ENCODE measurements at regions not wholly inside any gene's neighbourhood (a gene's known extent, or its start where the extent isn't known, plus 50 kb on each side); places are given as distances from the start of the nearest gene placed in this dataset.

DNA sequence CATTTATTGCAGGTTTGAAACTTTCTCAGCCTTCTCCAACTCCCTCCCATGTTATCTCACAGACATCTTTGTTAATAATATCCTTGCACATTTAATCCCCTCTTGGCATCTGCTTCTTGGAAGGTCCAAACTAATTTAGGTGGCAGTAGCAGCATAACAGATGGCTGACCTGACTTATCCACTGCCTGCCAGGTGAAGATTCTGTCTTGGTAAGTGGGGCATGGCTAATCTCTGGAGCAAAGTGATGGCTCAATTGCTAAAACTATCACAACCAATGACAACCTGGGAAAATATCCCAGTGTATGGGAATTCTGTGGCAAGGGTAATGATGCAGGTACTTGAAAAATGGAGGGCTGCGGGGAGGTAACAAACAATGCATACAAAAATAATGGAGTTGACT, 58.2 kb upstream of the ALG10B start:
- no peak overlapping the region for H2BK5ac ChIP-seq (ENCODE audit: insufficient read length, low read length)
- H4K91ac ChIP-seq (ENCODE audit: insufficient read length, low read depth, low read length): no peak overlapping the region
- no peak overlapping the region for H3K27ac ChIP-seq (ENCODE audit: insufficient read length, low read depth, low read length)
- H3K9ac ChIP-seq (ENCODE audit: extremely low read depth, insufficient read length, low read length): no peak overlapping the region
- H3K4ac ChIP-seq (ENCODE audit: low read depth, low read length): no peak overlapping the region
- no peak overlapping the region for H3K27ac Mint-ChIP-seq
- no peak overlapping the region for H2BK15ac ChIP-seq (ENCODE audit: low read depth, low read length)
- no peak for TF ChIP-seq CTCF (conservative IDR thresholded peaks at IDR 0.05)
- H2AK5ac ChIP-seq (ENCODE audit: insufficient read length, low read length): no peak overlapping the region
- H3K56ac ChIP-seq (ENCODE audit: insufficient read length, low read depth, low read length): no peak overlapping the region
- no peaks in the 10 kb centered on the region for H4K20me1 ChIP-seq (ENCODE audit: control insufficient read depth, insufficient read depth, insufficient read length)
- no peak overlapping the region for H2AFZ ChIP-seq (ENCODE audit: low read length)
- no peak for DNase-seq
- H3K9me3 ChIP-seq (ENCODE audit: control insufficient read depth, low read depth, low read length): peaks cover 57% of the 10 kb centered on the region
- no peaks in the 10 kb centered on the region for H3K27me3 ChIP-seq (ENCODE audit: insufficient read depth, low read length)
- no peak overlapping the region for H3K14ac ChIP-seq (ENCODE audit: insufficient read depth, low read length)
- no peak overlapping the region for H2BK12ac ChIP-seq (ENCODE audit: insufficient read length, low read depth, low read length)
- WGBS (ENCODE audit: extremely low coverage, insufficient read length, low lambda C conversion rate): no CpG with 5 or more reads among the region's 1 CpG
- no peak overlapping the region for H3K4me3 Mint-ChIP-seq
- H3K79me2 ChIP-seq (ENCODE audit: insufficient read depth, low read length): no peaks in the 10 kb centered on the region
- H3K4me2 ChIP-seq (ENCODE audit: insufficient read depth, insufficient read length, low read length): no peak overlapping the region
- H3K23ac ChIP-seq (ENCODE audit: insufficient read length, low read depth, low read length): no peak overlapping the region
- H3K9me3 Mint-ChIP-seq: peaks cover 92 to 93% of the 10 kb centered on the region in 2 experiments
- H3K79me1 ChIP-seq (ENCODE audit: insufficient read depth, low read depth, low read length, poor library complexity, severe bottlenecking): no peaks in the 10 kb centered on the region
- peaks cover 2% of the 10 kb centered on the region; the same call in 1 of the 2 replicates for H3K27me3 Mint-ChIP-seq (ENCODE audit: low read depth)
- no peak overlapping the region for H4K5ac ChIP-seq (ENCODE audit: insufficient read length, low read depth, low read length)
- no peak overlapping the region for H3K18ac ChIP-seq (ENCODE audit: insufficient read length, low read depth, low read length)
- H2BK20ac ChIP-seq (ENCODE audit: low read depth, low read length, poor library complexity, severe bottlenecking): no peak overlapping the region
- no peaks in the 10 kb centered on the region for H3K23me2 ChIP-seq (ENCODE audit: insufficient read length, low read depth, low read length, poor library complexity, severe bottlenecking)
- peaks cover 0 to 15% (median 11%) of the 10 kb centered on the region in 3 experiments; a peak in 5 of 7 replicates for H3K36me3 Mint-ChIP-seq (ENCODE audit: insufficient read depth in 1 of 3, low read depth in 3 of 3)
- H3K4me1 ChIP-seq (ENCODE audit: insufficient read depth, low read length): no peaks in the 10 kb centered on the region
- H3T11ph ChIP-seq (ENCODE audit: low read length): no peak overlapping the region
- H3K4me1 Mint-ChIP-seq: no peaks in the 10 kb centered on the region
- no peak overlapping the region for H2BK120ac ChIP-seq (ENCODE audit: low read depth, low read length, poor library complexity, severe bottlenecking)
- no peak overlapping the region for H4K8ac ChIP-seq (replicated peaks; ENCODE audit: insufficient read length, low read depth, low read length)
